HT-29 (cell line): ENCODE measurements at regions not wholly inside any gene's neighbourhood (a gene's known extent, or its start where the extent isn't known, plus 50 kb on each side); places are given as distances from the start of the nearest gene placed in this dataset.
A peak's percentile ranks its signal among the peaks of the same experiment; 100 is the strongest.

ENCODE experiments used
- DNase-seq: peaks from one replicate; pipeline ENCODE4 v3.0.0-alpha.2; 2015; ENCODE audit warnings: low spot score

DNA sequence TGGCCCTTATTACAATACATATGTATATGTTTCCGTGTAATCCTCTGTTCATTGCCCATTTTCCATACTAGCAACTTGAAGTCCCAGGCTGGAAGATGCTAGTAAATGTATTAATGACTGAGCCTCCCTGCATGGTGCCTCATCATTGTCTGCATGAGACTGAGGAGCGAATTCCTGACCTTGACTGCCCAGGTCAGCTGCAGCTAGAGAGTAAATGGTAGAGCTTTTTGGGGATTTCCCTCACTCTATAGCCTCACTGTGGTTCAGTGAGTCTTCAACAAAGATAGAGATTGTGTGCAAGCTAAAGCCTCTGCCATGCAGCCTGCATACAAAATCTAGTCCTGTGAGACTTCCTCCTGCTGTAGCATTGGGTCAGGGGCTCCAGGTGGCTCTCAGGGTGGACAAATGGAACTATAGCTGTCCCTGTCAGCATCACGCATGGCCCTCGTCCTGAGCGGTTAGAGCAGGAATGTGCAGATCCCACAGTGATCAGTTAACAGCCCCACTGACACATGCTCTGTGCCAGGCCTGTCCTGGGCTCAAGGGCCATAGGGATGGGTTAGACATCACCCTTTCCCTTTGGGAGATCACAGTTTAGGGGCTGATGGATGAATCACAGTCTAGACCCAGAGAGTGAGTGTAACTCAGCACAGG, 741.7 kb downstream of the MATN1 start:
- DNase-seq = no peak

DNA sequence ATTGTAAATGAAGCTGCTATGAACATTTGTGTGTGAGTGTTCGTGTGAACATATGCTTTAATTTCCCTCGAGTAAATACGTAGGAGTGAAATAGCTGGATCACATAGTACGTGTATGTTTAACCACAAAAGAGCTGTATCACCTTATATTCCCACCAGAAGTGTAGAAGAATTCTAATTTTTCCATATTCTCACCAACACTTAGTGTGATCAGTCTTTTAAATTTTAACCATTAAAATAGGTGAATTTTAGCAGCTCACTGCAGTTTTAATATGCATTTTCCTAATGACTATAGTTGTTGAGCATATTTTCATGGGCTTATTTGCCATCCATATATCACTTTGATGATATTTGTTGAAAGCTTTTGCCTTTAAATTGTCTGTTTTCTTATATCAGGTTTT, 741.2 kb downstream of the PTPRU start:
- DNase-seq = no peak

DNA sequence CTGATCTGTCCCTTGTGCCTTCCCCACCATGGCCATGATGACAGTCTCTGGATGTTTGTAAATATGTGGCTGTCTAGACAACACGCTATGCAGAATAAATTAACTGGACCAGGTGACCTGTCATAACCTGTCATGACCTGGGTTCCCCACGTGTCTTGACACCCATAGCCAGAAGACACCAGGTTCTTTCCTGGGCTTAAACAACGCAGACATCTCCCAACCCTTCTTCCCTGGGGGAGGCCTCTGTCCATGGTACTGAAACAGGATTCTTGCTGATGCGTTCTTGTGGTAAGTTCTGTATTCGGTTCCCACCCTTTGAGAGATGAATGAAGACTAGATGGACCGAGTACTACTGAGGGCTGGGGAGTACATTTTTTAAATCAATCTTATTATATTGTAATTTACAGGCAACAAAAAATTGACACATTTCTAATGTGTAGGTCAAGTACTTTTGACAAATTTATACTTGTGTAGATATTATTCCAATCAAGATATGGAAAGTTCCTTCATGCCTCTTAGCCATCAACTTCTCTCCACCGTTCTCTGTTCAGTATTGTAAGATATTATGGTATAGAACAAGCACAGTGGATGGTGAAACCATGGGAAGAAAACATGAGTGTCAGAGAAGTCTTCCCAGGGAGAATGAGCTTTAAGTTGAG, 738.8 kb downstream of the PTPRU start:
- DNase-seq = peak; percentile 34

DNA sequence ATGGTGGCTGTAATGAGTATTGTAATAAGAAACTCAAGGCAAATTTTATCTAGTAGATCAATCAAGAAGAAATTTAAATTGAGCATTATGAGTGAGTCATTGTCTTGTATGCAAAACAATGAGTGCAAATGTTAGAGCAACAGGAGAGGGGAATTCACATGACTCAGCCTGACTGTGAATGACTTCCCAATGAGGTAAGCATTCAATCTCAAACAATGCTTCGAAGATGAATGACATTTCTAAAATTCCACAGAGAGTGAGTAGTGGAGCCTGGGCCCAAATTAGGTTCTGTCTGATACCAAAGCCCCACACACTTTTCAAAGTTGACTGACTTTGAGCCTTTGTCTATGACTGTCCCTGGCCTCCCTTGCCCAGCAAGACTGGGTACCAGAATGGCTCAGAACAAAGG, 738.0 kb downstream of the PTPRU start:
- DNase-seq = no peak

DNA sequence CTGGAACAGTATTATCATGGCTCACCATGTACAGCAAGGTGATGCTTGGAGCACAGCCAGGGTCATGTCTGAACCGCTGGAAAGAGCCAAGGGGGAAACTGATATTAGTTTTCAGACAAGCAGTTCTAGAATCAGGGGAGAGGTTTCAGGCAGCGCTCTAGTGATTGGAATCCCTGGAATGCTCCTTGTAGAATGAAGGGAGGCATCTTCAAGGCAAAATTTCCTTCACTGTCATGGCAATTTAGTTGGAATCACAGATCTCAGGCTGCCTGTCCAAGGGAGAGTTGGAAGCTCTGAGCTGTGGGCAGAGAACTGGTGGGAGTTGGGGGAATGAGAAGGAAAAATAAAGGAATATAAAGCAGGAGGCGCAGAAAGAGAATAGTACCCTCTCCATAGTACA, 737.1 kb downstream of the PTPRU start:
- DNase-seq = no peak

DNA sequence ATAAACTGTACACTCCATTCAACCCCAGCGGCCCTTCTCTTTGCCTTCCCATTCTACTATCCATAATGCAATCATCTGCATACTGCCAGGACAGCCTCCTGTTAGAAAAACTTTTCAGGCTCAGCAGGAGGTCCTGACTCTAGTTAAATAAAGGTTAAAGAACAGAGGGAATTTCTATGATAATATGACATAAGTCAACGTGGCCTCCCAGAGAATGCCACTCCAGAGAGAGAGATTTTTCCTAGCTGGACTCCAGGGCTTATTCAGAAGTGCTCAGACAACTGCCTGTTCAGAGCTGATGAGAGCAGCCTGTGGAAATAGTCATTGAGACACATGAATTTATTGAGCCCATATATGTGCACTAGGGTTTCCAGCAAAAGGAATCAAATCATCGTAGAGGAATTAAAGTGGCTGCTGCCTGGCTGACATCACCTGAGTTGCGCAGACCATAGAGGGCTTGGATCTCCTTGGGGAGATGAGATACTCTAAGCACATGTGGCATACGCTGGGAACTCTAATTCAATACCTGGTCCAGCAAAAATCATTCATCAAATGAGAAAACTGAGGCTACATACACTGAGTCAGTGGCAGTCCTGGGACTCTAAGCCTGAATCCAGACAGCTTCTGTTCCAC, 736.2 kb downstream of the PTPRU start:
- no peak for DNase-seq

DNA sequence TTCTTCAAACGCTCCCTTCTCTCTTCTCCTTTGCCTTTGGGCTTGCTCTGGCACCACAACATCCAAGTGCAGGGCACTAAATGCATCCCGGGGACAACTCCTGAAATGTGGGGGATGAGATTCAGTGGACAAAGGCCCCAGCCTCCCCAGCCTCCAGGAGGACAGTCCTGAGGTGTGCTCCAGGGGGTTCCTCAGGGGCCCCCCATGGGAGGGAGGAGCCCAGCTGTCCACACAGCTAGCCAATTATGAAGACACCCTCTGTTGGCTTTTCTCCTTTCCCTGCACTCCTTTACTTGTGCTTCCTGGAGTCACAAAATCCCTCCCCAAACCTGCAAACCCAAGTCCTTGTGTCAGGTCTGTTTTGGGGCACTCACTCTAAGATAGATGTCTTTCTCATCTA, 735.4 kb downstream of the PTPRU start:
- no peak for DNase-seq

DNA sequence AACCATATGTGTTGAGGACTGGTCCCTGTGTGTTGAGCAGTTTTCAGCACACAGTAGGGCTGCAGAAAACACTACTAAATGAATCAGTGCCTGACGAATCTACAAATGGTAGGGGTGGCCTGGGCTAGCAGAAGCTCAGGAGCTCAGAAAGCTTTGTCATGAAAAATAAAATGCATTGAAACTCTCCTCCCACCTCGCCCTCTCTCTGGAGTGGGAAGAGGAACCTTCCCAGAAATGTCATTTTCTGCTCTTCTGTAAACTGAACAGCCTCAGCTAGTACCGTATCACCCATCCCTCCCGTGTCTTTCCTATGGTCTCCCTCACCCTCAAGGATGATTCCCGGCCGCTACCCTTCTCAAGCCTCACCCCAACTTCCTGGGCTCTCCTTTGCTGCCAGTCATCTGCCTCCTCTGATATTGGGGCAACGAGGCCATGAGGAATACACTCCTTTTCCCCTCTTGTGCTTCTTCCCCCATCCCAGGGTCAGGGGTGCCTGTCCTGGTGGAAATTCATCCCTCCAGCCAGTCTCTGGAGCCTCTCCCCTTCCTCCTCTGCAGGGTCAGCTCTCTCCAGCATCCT, 734.5 kb downstream of the PTPRU start:
- no peak for DNase-seq

DNA sequence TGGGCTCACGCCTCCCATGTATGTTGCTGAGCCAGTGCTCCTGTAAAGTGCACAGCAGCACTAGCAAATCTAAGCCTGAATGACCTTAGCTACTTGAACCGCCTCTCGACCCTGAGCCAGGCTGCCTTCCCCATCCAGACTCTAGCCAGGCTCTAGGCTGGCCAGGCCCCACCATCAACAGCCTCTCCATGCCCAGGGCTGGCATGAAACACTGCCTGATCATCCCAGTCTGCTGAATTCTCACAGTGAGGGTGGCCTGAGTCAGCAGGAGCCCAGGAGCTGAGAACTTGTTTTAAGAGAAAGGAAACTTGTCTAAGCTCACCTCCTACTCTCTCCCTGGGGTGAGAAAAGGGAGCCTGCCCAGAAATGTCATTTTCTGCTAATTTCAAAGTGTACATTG, 733.3 kb downstream of the PTPRU start:
- no peak for DNase-seq

DNA sequence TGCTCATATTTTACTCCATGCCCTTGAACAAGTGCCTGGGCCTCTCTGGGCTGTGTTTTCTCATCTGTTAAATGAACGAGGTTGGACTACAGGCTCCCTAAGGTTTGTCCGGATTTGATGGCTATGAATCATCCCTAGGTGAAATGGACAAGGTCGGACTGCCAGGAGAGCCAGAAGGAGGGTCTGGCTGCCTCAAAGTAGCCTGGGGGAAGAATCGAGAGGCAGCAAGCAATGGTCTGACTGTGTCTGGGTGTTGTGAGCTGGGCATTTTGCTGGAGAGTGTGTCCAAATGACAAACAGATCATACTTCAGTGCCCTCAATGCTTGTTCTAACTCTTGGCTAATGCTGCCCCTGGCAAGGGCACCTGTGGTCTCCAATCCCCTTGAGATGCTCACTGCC, 730.9 kb downstream of the PTPRU start:
- DNase-seq = no peak

DNA sequence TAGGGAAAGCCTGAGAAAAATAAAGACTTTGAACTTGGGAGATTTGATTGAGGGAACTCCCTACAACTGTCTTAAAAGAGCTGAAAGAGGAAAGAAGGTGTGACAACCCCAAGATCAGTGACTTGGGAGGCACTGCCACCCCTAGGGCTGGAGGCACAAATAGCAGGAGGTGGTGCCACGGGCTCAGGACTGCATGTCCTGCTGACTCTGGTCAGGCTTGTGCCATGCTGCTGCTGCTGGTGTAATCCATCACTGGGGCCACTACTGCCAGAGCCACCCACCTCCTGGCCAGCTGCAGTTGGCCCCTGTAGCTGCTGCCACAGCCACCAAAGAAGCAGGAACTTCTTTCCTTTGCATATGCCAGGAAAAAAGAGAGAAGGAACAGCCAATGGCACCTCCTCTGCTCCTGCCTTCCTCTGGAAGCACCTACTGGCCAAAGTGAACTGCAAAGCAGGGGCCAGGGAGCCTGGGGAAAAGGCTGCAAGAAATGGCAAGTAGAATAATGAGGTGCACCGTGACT, 730.3 kb downstream of the PTPRU start:
- DNase-seq = no peak

DNA sequence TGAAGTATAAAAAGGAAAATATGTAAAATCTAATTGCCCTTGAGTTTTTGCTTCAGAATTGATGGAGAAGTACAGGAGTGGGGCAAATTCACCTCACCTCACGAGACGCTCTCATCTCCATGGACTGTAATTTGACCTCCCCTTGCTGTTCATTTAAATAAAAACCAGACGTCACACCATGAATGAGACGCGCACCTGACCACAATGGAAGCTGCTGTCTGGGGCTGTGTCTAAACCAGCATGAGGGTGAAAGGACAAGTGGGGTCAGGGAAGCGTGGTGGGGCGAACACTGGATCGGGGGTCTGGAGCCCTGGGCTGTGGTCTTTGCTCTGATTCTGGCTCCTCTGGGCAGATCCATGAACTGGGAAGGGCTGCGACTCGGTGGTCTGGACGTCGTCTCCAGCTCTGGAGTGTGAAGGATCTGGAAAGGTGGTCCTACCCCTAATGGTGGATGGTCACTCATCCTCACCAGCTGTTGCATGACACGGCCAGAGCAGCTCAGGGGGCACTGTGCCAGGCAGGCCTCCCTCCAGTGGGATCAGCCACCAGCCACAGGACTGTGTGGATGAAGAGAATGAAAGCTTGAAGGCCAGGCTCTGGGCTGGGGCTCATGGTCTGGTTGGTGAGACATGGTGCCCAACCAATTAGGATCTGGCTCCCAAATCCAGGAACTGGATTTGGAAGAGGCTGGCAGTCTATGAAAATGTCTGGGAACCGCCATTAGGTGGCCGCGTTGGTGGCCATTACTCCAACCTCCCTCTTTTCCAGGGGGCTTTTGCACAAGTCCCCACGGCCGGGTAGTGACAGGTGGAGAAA, 728.6 kb downstream of the PTPRU start:
- DNase-seq = no peak

DNA sequence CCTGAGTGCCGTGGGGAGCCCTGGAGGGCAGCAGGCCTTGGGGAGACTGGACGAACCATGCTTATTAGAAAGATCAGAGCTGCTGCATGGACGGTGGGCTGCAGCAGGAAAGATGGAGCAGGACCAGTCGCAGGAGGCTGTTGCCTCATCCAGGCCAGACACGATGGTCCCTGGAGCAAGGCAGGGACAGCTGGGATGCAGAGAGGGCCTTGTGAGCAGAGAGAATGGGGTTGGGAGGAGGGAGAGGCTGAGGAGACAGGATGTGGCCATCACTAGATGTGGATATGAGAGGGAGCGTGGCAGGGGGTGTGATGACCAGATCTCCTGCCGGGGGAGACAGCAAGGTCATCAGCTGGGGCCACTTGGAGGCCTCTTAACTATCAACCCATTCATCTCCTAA, 727.6 kb downstream of the PTPRU start:
- DNase-seq = no peak

DNA sequence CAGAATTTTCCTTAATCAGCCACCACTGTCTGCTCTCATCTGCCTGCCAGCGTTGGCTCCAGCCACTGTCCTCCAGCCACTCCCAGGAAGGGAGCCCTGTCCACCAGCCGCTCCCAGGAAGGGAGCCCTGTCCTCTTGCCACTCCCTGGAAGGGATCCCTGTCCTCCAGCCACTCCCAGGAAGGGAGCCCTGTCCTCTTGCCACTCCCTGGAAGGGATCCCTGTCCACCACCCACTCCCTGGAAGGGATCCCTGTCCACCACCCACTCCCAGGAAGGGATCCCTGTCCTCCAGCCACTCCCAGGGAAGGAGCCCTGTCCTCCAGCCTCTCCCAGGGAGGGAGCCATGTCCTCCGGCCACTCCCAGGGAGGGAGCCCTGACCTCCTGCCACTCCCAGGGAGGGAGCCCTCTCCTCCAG, 726.5 kb downstream of the PTPRU start:
- DNase-seq = no peak

DNA sequence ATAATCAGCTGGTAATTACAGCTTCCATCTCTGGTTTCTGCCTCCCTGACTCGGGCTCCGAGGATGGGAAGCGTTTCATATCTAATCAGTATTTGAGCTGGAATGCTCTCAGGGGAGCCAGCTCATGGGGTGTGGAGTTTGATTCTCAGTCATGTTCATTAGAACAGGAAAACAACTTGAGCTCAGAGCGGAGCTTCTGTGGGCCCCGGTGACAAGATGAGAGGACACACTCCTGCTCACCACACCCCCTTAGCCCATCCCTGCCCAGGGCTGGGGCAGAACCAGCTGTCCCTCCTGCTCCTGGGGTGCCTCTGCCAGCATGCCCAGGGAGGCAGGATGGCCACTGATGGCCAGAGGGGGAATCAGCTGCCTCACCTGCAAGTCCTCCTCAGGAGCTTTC, 726.0 kb downstream of the PTPRU start:
- DNase-seq = no peak

DNA sequence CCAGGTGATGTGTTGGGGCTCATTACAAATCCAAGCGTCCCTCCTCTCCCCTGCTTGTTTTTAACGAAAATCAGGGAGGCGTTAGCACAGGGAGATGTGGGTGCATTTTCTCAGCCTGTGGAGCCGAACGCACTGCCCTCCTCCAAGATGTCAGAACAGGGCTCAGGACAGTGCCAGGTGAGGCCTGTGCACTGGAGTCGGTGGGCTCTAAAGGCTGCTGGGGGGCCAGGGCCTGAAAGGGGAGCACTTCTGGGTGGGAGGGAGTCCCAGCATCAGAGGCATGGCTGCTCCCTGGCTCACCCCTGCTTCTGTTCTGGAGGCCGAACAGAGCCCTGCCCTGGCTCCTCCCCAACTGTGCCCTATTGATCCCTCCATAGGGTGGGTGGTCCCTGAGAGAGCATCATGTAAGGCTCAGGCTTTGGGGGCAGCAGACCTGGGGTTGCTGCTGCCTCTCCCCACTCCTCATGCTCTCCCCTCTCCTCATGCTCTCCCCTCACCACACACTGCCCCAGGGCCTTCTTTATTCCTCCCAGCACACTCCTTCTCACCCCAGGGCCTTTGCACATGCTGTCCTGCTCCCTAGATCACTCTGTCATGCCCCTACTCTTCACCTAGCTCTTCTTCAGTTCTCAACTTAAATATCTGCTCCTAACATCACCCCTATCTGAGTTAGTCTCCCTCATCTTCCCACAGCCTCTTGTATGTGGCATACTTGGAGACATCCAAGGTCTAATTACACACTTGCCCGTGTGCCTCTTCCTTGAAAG, 725.2 kb downstream of the PTPRU start:
- DNase-seq = no peak

DNA sequence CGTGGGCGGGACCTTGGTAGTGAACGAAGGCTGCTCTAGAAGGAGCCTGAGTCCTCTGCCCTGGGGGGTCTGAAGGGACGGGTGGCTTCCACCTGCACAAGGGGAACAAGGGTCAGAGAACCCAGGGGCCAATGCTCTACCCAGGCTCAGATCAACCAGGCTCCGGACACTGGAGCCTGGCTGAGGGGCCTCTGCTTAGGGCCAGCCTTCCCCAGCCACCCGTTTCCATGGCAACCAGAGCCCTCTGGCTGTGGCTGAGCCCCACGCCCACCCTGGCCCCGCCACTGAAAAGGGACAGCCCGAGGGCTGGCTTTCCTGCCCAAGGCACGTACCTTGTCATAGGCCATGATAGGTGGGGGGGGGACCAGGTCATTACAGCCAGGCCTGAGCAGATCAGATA, 724.6 kb downstream of the PTPRU start:
- DNase-seq = no peak

DNA sequence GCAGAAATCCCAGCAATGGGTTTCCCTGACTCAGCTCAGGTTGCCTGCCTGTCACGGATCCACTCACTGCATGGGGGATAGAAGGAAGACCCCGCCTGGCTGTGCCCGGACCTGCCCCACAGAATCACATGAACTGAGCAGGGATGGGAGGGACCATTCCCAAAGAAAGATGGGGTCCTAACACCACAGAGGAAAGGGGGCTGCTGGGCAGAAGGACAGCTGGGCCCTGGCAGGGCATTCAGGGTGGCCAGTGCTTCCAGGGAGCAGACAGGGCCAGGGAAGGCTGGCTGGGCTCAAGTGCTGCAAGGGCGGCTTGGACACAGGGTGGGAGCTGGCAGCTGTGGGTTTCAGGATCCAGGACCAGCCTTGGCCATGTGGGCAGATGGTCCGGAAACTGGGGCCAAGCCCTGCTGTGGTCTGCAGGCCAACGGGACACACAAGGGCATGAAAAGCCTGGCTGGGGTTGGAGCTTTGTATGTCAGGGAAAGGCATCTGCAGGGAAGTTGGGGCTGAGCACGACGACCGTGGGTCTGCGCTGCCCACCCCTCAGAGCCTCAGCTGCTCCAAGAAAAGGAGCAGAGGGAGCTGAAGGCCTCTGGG, 723.9 kb downstream of the PTPRU start:
- no peak for DNase-seq

DNA sequence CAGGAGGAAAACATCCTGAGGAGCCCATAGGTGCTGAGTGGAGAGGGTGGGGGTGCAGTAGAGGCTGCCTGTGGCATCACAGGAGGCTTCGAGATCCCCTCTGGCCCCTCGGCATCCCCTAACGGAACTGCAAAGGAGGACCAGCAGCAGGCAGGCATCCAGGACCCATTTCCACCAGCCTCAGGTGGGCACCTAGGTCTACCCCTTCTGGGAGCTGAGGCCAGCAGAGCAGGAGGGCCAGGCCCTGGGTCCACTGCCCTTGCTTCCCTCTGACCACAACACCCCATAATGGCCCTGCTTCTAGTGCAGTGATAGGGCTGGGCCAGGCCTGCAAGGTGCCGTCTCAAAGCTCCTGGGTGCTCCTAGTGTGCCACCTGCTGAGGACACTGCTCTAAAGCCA, 723.0 kb downstream of the PTPRU start:
- no peak for DNase-seq

DNA sequence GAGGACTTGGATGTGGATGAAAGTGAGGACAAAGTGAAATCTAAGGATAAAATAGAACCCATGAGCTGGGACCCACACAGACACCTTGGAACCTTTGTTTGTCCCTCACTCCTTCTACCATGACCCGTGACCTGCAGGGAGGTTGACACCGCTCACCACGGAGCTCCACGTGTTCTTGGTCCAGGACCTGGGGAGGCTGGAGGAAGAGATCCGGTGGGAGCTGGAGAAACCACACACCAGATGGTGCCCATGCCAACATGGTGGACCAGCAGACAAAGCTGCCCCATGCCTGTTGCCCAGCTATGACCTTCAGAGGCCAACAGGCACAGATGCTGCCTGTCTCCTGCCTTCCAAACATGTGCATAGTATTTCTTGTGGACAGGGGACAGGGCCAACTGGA, 721.9 kb downstream of the PTPRU start:
- no peak for DNase-seq
